Transverse colon (tissue), 4 donors: ENCODE measurements at regions not wholly inside any gene's neighbourhood (a gene's known extent, or its start where the extent isn't known, plus 50 kb on each side); places are given as distances from the start of the nearest gene placed in this dataset.

Source experiments
- CTCF ChIP-seq, 5 experiments: fragments of 200-600 bp in 3 of 5; fragments of 450-650 bp in 2 of 5; sonication (generic) in 3 of 5; IDR thresholded peaks; 1 replicate in 2 of 5; 2 replicates in 3 of 5; pipeline ENCODE4 v1.5.1; 2016 to 2017; ENCODE audit warnings: antibody characterized with exemption in 5 of 5, inconsistent platforms in 3 of 5, mild to moderate bottlenecking in 2 of 5, moderate library complexity in 1 of 5
- POLR2A ChIP-seq: fragments of 450-650 bp; IDR thresholded peaks from one replicate; pipeline ENCODE4 v1.6.1; 2016; ENCODE audit warnings: antibody characterized with exemption, mild to moderate bottlenecking, moderate library complexity
- POLR2AphosphoS5 ChIP-seq, 3 donors: sonication (generic); formaldehyde crosslinking; IDR thresholded peaks; one replicate each; pipeline ENCODE4 v1.6.1; 2016; ENCODE audit warnings: antibody characterized with exemption in 3 of 3

GRCh38 chr13:58919551-58919950, 1244.2 kb downstream of the DIAPH3 start:
- TF ChIP-seq CTCF (IDR thresholded peaks at IDR 0.05) (no peak), POLR2AphosphoS5 (IDR thresholded peaks at IDR 0.05) (no peak), POLR2A (no peak)
